LNCAP (cell line): ENCODE measurements at regions not wholly inside any gene's neighbourhood (a gene's known extent, or its start where the extent isn't known, plus 50 kb on each side); places are given as distances from the start of the nearest gene placed in this dataset.

Experiments
- CTCF ChIP-seq: fragments of 450-650 bp; IDR thresholded peaks from 2 replicates; pipeline ENCODE4 v1.5.1; 2017; ENCODE audit warnings: mild to moderate bottlenecking

- no peak for TF ChIP-seq CTCF
Observed at GRCh38 chr2:122032264-122032645, 276.8 kb downstream of the TSN start.

DNA sequence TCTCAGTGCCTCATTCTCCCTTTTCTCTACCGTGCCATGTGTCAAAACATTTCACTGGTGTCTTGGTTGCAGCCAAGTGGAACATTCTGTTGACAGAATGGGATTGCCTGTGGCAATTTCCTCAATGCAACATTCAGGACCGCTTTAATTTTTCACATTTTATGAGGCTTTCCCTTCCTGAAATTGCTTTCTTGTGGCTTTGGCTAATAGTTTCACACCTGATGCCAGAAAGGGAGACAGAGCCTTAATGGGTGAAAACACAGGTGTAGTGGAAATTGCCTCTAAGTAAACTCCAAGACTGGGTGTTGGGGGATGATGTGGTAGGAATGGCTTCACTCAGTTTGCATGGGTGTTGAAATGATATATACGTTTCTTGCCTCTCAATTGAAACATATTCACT lies 278.3 kb downstream of the TSN start:
- TF ChIP-seq CTCF: no peak

DNA sequence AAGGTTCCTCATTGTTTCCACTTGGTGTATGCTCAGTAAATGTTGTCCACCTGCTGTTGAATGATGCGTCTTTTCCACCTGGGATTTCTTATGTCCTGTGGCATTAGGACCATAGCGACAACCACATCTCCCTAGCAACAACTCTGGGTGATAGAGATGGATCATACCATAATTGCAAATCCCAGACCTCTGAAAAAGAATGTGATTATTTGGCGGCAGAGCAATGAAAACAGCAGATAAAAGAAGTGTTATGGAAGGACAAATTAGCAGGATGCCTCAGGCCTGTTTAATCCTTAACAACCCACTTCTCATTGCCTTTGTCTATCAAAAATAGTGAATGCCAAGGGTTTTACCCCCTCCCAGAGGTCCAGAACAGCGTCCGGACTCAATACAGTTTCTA lies 278.9 kb downstream of the TSN start:
- TF ChIP-seq CTCF: no peak

DNA sequence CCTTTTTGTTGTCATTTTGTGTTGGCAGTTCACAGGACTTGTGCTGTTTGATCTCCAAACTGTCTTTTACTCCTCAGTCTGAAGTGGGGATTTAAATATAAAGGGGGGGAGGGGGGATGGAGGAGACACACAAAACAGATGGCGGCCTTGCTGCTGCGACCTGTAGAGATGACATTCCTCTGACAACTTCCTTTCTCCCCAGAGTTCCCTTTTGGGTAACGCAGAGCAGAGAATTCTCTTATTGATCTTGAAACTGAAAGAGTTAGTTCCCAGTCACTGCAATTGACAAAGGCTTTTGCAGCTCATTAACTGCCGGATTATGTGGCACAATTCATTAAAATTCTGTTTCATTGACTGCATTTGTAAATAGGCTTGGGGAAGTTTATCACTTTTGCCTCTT lies 279.3 kb downstream of the TSN start:
- no peak for TF ChIP-seq CTCF

DNA sequence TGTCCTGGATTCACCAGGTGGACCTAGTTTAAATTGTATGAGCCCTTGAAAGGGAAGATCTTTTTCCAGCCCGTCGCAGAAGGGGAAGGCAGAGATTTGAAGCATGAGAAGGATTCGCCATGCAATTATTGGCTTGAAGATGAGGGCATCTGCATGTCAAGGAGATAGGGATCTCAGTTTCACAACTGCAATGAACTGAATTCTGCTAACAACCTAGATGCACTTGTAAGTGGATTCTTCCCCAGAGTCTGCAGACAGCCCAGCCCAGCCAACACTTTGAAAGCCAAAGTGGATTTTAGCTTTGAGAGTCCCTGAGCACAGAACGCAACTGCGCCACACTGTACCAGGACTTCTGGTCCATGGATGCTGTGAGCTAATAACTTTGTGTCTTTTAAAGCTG lies 286.0 kb downstream of the TSN start:
- TF ChIP-seq CTCF: no peak

DNA sequence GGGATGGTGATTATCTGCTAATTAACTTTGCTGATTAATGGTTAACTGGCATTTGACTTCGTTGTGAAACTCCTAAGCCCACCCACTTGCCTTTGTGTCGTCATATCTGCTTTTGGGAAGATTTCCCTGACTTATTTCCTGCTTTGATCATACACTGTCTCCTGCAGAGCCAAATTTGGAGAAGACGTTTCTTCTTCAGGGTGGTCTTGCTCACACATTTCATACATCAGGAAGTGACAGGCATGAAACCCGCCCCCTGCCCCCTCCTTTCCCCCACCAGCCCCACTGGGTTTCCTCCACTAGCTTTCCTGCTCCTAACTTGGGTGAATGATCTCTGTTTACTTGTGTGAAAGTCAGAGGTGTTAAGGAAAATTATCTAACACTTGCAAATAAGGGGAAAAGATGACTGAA lies 300.1 kb downstream of the TSN start:
- no peak for TF ChIP-seq CTCF

DNA sequence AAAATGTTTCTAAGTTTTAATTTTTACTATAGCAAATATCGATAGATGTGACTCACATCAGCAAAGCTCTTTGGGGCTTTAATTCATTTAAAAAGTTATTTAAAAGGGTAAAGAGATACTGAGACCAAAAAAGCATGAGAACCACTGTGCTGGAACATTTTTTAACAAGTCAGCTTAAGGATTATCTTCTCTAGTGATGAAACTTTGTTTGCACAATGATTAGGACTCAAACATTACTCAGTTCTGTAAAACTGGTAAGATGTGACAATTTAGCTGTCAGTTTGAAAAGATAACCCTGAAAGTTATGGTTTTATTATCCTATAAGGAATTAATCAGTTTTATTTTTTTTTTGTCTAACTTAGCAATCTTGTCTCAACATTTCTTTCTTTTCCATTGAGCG lies 301.4 kb downstream of the TSN start:
- no peak for TF ChIP-seq CTCF

GRCh38 chr2:122061206-122061605 lies 305.8 kb downstream of the TSN start:
- no peak for TF ChIP-seq CTCF
